ENCODE measurements at regions not wholly inside any gene's neighbourhood (a gene's known extent, or its start where the extent isn't known, plus 50 kb on each side); places are given as distances from the start of the nearest gene placed in this dataset.

DNA sequence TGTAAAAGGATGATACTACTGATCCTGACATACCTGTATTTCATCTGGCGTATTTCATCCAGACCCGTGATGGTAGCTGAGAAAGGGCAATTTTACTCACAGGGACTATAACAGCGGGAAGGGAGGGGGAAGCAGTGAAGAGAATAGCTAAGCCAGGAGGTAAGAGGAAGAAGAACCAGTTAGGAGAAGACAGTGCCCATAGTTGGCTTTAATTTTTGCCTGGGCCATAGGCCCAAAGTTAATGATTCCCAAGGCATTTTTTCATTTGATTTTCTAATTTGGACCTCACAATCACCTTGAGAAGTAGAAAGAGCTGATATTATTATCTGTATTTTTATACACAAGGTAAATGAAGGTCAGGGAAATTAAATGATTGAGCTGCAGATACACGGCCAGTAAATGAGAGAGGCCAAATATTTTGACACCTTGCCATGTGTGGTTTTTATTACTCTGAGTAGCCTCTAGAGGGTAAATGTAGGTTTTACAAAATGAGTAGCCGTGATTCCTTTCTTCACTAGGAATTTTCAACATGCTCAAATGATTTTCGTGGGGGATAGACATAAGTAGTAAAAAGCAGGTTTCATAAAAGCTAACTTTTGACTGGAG, 382.2 kb downstream of the FUT8 start:
- DNase-seq (ENCODE audit: low read depth in 2 of 2), result no peak

DNA sequence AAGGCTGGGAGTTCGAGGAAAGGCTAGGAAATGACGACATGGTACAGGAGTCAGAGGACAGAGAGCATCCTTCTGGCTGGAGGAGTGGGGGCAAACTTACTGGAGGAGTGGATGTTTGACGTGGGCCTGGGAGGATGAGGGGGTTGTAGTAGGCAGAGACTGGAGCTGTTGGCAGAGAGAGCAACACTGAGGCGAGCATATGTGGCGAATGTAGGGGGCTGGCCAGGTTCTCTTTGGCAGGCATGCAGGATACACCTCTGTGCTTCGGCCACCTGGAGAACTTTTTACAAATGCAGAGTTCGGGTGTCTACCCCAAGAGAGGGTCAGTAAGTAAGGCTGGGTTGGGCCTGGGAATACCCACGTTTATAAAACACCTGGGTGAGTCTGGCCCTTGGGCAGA, 385.7 kb downstream of the FUT8 start:
- DNase-seq (ENCODE audit: low read depth in 2 of 2), result no peak

DNA sequence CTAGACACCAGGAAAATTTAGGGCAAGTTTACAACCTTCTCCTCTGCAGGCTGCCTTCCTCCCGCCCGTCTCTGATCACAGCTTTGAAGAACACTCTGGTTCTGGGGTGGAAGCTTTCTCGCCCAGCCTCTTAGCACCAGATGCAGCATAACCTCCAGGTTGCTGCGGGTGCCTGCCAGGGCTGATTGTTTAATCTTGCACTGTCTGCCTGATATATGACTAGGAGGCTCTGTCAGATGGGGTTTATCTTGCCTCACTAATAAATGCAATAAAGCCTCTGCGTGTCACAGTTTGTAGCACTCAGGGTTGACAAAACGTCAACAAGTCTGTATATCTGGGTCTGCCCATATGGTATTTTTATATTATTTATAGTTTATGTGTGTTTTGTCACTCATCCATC, 388.2 kb downstream of the FUT8 start:
- DNase-seq (ENCODE audit: low read depth in 2 of 2), result no peak

DNA sequence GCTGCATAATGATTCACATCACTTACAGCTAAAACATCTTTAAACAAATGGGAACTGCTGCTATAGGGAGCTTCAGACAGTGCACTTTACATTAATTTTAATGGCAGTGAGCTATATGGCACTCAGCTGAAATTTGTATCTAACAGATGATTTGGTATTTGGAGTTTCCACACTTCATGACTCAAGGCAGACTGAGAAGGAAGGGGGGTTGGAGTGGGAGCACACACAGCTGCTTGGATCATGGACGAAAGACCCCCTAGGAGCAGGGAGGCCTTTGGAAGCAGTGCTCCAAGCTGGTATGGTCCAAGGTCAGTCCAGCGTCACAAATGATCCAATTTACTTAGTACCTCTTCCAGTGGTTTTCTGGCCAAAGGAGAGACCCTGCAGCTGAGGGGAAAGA, 389.7 kb downstream of the FUT8 start:
- DNase-seq (ENCODE audit: low read depth in 2 of 2), result no peak

DNA sequence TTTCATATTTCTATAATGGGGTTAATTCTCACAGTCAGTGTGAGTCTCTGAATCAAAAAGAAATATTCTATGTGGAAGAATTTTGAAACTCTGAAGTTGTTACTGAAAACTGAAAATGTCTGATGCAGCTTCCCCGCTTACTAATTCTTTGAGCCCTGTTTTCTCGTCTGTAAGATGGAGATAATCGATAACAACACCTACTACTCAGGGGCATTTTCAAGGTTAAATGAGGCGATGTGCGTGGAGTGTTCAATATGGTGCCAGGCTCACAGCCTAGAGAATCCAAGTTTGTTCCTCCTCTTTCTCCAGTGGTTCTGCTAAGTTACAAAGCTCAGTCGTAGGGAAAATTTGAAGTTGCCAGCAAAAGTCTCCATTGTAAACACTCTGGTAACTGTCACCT, 391.4 kb downstream of the FUT8 start:
- DNase-seq (ENCODE audit: low read depth in 2 of 2), result no peak

DNA sequence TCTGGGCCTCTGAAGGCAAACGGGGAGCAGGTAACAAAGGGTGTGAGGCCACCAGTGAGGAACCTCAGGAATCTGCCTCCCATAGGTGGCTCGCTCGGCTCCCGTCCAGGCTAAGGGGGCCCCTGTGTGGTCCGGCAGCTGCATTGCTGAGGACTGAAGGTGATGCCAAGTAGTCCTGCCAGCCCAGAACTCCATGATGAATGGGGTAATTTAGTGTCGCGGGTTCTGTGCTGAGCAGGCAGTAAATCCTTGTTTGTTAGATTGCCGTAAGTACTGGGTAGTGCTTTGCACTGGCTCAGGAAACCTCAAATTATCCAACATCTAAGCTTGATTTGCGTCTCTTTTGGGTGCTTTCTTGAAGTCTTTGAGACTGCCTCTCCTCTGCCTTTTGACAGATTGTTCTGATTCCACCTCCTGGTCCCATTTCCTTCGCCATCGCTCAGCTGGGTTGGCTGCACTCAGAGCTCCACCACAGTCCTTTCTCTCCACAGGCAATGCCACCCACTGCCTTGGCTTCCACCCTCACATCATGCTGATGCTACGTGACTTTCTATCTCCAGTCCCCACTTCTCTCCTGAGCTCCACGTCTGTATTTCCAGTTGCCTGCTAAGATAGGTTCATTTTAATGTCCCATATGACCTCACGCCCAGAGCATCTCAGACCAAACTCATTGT, 392.0 kb downstream of the FUT8 start:
- DNase-seq (ENCODE audit: low read depth in 2 of 2), result no peak

DNA sequence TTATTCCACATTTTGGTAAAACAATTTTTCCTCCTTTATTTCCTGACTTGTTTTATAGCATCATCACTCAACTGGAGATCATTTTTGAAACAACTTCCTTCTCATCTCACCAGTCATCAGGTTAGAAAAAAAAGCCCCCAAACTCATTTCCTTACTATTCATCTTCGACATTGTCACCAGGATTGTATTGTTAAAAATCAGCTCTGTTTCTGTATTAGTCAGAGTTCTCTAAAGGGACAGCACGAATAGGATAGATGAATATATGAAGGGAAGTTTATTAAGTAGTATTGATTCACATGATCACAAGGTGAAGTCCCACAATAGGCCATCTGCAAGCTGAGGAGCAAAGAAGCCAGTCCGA, 392.6 kb downstream of the FUT8 start:
- DNase-seq (ENCODE audit: low read depth in 2 of 2), result no peak

DNA sequence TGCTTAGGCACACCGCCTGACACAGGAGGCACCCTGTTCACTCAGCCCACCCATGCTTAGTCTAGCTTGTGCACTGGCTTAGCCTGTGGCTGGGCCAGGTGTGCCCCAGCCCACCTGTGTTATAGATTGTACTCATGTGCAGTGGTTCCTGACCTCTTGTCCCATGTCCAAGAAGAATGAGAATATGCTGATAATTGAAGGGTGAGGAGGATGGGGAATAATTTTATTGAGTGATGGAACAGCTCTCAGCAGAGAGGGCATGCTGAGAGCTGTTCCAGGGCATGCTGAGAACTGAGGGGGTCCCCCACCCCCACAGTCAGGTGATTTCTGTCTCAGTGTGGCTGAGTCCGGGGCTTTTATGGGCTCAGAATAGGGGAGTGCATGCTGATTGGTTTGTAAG, 395.9 kb downstream of the FUT8 start:
- DNase-seq (ENCODE audit: low read depth in 2 of 2), result no peak

DNA sequence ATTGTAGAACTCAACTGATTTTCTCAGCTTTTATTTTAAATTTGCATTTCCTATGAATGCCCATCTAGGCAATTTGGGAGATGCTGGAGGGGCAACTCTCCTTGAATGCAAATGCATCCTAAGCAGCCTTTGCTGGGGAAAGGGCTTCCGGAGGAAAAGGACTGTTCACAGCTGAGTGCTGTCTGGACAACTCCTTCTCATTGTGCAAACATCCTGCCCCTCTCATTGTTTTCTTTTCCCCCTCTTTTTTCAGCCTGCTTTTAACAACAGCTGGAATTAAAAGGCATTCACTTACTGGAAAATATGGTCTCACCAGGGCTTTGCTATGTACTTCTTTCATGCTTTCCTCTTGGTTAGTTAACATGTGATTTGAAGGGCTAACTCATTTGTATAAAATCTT, 397.8 kb downstream of the FUT8 start:
- DNase-seq (ENCODE audit: low read depth in 2 of 2), result no peak

DNA sequence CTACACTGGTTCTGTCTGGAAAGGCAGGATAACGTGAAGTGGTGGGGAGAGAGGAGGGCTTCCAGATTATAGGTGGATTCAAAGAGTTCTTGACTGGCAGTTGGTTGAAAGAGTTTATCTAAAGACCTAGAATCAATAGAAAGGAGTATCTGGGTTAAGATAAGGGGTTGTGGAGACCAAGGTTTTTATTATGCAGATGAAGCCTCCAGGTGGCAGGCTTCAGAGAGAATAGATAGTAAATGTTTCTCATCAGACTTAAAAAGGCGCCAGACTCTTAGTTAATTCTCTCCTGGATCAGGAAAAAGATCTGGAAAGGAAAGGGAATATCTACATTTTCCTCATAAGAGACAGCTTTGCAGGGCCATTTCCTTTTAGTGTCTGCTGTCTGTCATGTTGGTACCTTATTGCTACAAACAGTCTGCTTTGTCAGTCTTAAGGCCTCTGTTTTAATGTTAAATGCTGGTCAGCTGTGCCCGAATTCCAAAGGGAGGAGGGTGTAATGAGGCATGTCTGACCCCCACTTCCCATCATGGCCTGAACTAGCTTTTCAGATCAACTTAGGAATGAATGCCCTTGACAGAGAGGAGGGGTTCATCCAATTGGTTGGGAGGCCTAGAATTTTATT, 401.3 kb downstream of the FUT8 start:
- DNase-seq (ENCODE audit: low read depth in 2 of 2), result no peak

DNA sequence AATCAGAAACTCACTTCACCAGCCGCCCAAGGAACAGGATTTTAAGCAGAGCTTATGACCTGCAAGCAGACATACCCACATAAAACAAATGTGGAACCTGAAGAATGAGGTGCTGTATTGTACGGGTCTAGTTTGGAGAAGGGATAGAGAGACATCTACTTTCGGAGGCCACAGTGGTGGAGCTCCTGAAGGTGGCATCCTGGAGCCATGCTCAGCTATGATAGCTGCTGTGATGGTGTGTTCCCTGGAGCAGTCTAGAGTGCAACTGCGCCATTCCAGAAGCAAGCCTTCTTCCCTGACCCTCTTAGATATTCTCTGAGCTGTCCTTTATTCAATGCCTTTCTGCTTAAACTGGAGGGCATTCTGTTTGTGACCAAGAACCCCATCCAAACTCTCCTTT, 402.6 kb downstream of the FUT8 start:
- no peak for DNase-seq (ENCODE audit: low read depth in 2 of 2)

DNA sequence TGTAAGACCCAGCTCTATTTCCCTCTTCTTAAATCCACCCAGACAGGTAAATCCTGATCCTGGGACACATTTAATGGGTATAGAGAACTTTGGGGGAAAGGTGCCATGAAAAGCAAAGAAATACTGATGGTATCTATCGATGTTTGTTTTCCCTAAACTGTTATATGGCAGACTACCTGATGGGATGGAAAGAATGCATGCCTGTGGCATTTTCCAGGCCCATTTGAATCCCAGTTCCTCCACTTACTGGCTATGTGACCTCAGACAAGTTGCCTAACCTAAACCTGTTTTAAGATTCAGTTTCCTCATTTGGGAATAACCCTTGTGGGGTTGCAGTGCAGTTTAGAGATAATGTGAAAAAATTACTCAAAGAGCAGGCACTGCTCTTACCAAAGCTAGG, 404.5 kb downstream of the FUT8 start:
- DNase-seq (ENCODE audit: low read depth in 2 of 2), result no peak

DNA sequence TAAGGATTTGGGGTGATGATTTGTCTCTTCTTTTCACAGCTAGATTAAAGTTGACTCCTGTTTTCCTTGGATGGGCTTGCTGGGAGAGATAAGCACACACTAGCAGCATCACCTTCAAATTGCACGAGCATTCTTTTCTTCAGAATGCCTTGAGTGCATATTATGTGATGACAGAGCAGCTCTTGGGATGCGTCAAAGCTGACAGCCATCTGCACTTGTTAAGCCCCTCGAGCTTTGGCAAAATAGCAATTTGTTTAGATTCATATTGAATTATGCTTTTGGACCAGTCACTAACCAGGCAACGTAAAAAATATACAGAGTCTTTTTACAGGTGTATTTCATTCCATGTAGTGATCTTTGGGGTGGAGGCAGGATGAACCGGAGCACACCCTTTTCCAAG, 407.0 kb downstream of the FUT8 start:
- no peak for DNase-seq (ENCODE audit: low read depth in 2 of 2)

DNA sequence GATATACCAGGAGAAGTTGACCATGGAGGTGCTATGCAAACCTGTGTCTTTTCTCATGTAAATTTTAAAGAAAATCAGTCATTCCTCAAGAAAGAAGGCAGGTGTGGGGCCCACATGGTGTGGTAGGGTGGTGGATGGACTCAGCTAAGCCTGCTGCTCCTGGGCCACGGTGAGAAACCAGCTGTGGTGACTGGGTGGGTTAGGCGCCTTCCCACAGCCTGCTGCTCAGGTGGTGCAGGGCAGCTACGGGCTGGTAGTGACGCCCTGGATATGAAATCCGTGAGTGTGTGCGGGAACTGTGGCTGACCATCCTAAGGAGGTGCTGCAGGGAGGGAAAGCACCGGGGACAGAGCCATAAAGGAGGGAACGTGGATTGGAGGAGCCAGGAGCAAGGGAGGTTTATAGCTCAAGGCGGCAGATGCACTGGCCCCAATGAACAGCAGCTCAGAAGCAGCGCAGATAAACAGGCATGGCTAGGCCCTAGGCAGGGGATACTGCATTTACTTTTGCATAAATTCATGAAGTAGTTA, 408.8 kb downstream of the FUT8 start:
- no peak for DNase-seq (ENCODE audit: low read depth in 2 of 2)

DNA sequence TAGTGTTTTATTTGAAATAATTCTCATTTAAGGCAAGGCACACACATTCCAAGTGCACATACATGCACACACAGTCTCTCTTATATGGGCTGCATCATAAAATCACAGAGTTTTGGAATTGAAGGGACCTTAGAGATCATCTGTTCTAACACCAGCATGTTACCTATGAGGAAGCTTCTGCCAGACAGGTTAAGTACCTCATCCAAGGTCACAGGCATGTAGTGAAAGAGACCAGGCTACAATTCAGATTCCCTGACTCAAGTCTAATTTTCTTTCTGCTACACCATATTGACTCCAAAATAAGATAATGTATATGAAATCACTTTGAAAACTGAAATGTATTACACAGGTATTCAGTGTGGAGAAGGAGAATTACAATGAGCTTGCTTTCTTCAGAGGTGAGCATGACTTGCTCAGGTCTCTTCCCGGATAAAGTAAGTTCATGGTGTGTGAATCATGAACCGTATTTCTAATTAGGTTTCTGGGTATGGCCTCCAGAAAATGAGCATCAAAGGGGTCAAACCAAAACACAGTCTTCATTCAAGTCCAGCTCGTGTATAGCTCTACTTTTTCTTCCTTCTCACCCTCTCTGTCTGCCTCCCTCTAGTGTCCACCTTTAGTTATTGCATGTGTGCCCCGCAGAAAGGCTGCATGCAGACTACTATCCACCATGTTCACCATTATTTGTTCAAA, 411.9 kb downstream of the FUT8 start:
- peak; percentile 29 to 36 for DNase-seq (ENCODE audit: low read depth in 2 of 2)

DNA sequence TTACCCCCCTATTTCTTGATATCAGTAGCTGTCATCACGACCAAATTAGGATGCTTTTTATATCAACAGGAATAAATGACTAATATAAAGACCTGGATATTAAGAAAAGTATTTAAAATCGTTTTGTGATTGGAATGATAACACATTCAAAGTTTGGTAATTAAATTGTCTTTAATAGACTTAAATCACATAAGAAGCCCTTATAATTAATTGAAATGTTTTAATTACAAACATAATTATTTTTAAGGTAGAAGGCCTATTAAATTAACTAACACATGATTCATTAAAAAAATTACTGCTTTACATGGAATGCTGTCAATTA, 412.4 kb downstream of the FUT8 start:
- DNase-seq (ENCODE audit: low read depth in 2 of 2), result no peak

DNA sequence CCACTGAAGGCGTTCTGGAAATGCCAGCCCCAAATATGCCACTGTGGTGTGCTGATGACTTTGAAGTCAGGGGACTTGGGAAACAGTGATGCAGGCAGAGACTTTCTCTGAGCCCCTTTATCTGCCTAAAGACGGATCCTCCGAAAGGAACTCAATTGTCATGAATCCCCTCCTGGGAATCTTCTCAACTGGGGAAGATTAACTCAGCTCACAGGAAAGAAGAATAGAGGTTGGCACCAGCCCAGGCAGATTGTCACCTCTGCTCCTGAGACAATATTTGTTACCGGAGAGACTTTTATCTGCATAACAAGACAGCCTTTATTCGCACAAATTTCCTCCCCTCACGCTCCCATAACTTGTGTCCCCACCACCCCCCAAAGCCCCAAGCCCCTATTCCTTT, 414.4 kb downstream of the FUT8 start:
- no peak for DNase-seq (ENCODE audit: low read depth in 2 of 2)

DNA sequence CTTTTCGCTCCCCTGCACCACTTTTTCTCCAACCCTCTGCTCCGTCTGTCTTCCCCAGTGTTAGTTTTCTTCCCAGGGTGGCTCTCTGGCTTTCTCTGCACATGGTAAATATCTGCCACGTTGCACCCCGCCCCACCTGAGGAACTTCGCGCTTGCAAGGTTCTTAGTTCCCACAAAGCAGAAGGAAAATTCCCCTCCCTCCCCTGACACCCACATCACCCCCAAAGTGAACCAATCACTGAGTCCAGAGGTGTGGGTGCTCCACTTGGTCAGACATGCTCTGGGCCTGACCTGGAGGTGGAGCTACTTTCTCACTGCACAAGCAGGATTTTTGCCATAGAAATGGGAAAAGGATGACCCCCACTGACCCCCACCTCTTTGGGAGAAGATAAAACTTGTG, 415.0 kb downstream of the FUT8 start:
- no peak for DNase-seq (ENCODE audit: low read depth in 2 of 2)

DNA sequence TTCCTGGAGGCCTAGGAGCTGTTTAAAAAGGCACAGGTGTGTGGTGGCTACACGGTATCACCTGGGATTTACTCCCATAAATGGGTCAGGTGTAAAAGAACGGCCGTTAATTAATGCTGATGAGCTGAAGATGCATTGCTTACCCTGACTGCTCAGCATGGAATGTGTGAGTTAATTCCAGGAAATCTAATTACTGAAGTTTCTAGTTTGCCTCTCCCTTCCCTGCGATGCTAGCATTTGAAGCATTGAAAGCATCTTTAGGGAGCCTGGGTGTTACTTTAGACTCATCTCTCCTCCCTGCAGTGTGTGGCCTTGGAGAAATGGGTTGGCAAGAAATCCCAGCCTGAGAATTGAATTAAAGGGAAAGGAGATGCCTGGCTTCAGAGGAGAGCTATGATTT, 415.9 kb downstream of the FUT8 start:
- no peak for DNase-seq (ENCODE audit: low read depth in 2 of 2)

DNA sequence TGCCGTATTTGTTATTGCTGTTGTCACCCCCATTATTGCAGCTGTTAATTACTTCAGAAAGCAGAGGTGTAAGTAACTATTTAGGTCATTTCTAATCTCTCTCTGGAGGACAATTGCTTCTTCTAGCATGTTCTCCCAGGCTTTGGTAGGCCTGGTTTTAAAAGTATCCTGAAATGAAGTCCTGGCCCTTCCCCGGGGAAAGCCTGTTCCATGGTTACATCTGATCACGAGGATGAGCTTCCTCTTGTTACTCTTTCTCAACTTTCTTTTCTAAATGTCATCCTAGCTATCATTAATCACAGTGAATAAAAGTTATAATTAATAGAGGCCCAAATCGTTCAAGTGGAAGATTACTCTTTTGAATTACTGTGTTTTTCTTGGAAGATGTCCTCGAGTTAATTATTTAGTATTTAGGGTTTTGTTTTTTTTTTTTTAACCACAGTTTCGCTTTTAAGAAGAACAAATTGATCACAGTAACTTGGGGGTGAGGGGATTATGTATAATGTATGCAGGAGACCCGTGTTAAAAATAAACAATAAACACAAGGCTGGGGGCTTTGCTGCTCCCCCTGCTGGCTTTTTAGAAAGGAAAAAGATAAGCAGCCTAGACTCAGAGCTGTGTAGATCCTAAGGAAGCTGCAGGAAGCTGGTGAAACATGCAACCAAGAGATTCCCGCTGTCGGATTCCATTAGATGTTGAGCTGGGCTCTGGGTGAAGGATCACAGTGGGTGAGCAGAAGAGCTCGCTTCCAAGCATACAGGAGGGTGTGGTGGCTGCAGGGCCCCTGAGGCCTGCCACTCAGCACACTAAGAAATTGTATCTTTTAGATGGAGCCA, 420.1 kb downstream of the FUT8 start:
- no peak for DNase-seq (ENCODE audit: low read depth in 2 of 2)

DNA sequence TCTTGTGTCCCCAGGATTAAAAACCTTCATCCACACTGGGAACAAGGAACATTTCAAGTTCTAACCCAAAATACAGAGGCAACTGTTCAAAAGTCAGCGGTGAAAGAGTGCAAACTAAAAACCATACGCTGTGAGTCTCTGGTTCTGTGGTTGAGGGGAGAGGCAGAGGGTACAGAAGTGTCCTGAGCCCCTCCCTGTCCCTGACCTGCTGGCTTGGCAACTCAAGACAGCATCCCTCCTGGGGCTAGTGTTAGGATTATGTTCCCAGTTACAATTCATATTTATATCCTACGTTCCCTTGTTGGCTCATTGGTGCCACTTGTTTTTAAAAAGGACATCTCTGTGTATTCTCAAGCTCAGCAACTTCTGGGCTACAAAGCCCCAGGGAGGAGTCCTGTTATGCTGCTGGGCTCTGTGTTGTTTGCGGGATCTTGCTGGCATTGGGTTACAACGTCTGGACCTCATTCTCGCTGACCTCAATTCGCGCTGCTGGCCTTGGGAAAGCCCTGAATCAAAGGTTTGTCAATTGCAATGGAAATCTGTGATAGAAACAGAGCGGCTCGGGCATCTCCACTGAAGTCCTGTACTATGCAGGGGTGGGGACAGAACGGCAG, 420.8 kb downstream of the FUT8 start:
- DNase-seq (ENCODE audit: low read depth in 2 of 2), result no peak

DNA sequence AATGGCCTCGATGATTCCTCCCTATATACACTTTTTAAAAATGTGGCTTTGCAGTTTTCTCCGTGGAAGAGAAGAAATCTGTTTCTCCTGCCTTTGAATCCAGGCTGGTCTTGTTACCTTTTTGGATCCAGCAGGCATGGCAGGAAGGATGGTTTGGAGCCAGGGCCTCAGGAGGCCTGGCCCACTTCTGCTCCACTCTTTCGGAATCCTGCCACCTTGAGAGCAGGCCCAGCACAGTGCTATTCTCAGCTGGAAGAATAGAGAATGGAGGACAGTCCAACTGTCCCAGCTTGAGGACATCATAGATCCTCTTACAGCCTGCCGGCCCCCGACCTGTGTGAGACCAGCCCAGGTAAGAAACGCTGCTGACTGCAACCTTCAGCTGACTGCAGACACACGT, 421.5 kb downstream of the FUT8 start:
- no peak for DNase-seq (ENCODE audit: low read depth in 2 of 2)
